Gastrocnemius medialis (tissue), 4 donors: ENCODE measurements at regions not wholly inside any gene's neighbourhood (a gene's known extent, or its start where the extent isn't known, plus 50 kb on each side); places are given as distances from the start of the nearest gene placed in this dataset.

ENCODE experiments used
- ATAC-seq, 2 donors: fragments of 150-250 bp; one replicate each; pipeline ENCODE4 v1.9.1; 2016
- DNase-seq, 2 donors: peaks; one replicate each; pipeline ENCODE4 v3.0.0-alpha.2; 2019
- H3K27ac ChIP-seq, 4 donors: fragments of 200-600 bp; sonication (generic); 1 replicate in 1 of 4; 2 replicates in 3 of 4; pipeline ENCODE4 v1.5.1; 2016 to 2018; ENCODE audit warnings: mild to moderate bottlenecking in 2 of 4, moderate library complexity in 1 of 4
- H3K27me3 ChIP-seq, 3 donors: fragments of 200-600 bp; sonication (generic) in 2 of 3; 1 replicate in 1 of 3; 2 replicates in 2 of 3; pipeline versions ENCODE4 v1.5.1 to v1.6.0; 2016 to 2019; ENCODE audit warnings: mild to moderate bottlenecking in 1 of 3, moderate library complexity in 1 of 3
- H3K36me3 ChIP-seq, 2 donors: fragments of 200-600 bp; sonication (generic) in 1 of 2; one replicate each; pipeline ENCODE4 v1.5.1; 2017 to 2018
- H3K4me1 ChIP-seq, 2 donors: fragments of 200-600 bp; sonication (generic) in 1 of 2; one replicate each; pipeline ENCODE4 v1.5.1; 2016 to 2017; ENCODE audit warnings: mild to moderate bottlenecking in 2 of 2
- H3K4me3 ChIP-seq, 4 donors: fragments of 200-600 bp; sonication (generic) in 3 of 4; 1 replicate in 1 of 4; 2 replicates in 3 of 4; pipeline ENCODE4 v1.5.1; 2016 to 2019; ENCODE audit warnings: mild to moderate bottlenecking in 2 of 4
- H3K9me3 ChIP-seq, 3 donors: fragments of 200-600 bp; sonication (generic) in 2 of 3; 1 replicate in 1 of 3; 2 replicates in 2 of 3; pipeline ENCODE4 v1.5.1; 2016 to 2019
- CTCF ChIP-seq, 5 experiments: fragments of 450-650 bp in 3 of 5; fragments of 200-600 bp in 2 of 5; sonication (generic) in 2 of 5; IDR thresholded peaks in 4 of 5; conservative IDR thresholded peaks in 1 of 5; 1 replicate in 4 of 5; 2 replicates in 1 of 5; pipeline ENCODE4 v1.5.1; 2016 to 2019; ENCODE audit warnings: antibody characterized with exemption in 5 of 5, mild to moderate bottlenecking in 3 of 5, moderate library complexity in 3 of 5
- POLR2A ChIP-seq, 2 donors: fragments of 450-650 bp; IDR thresholded peaks; one replicate each; pipeline ENCODE4 v1.6.1; 2017; ENCODE audit warnings: antibody characterized with exemption in 2 of 2, mild to moderate bottlenecking in 2 of 2, moderate library complexity in 2 of 2
- in situ Hi-C, 4 donors: fragments of 200-750 bp; cut with MboI; loops; one replicate each; pipeline versions ENCODE4 v1.15.0 to v1.8.0; 2017; ENCODE audit warnings: low sequenced_read_pairs in 4 of 4
- intact Hi-C: fragments of 100-400 bp; cut with DNase I; formaldehyde crosslinking; loops from one replicate; pipeline ENCODE4 v1.15.1; 2023; ENCODE audit warnings: low total_unique reads

DNA sequence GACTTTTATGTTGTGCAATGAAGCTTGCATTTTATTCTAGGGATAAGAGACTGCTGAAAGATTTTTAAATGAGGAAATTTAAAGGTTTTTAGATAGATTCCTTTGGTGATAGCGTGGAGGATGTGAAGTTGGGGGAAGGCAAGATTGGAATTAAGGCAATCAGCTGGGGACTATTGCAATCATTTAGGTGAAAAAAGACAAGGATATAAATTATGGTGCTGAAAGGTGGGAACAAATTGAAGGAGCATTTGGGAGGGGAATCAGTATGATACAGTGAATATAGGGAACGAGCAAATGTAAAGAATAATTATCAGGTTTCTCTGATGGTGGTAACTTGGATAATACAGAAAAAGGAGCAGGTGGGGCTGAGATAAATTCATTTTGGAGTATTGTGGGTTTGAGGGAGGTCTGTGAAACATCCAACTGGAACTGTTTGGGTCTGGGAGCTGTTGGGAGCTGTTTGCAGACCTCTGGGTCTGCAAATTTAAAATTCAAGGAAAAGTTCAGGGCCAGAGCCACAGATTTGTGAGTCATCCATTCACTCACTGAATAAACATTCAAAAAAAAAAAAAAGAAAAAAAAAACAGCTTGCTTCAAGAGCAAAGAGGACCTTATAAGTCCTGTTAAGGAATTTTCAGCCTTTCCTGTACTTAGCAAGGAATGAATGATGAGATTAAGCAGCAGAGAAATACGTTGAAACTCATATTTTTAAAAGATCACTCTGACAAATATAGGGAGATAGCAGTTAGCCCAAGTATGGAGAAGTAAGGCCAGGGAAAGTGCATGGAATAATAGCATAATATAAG is 257.5 kb upstream of the FN1 start:
- no peaks in the 10 kb centered on the region for H3K4me1 ChIP-seq
- no peaks in the 10 kb centered on the region for H3K27me3 ChIP-seq
- H3K36me3 ChIP-seq: no peaks in the 10 kb centered on the region
- H3K27ac ChIP-seq: no peak overlapping the region
- TF ChIP-seq POLR2A (IDR thresholded peaks at IDR 0.05): no peak
- no peak for TF ChIP-seq CTCF (IDR thresholded peaks at IDR 0.05 in 4 of 5, conservative IDR thresholded peaks at IDR 0.05 in 1 of 5)
- no peaks in the 10 kb centered on the region for H3K9me3 ChIP-seq
- intact Hi-C loops: no loop called here
- DNase-seq: no peak
- no peak for ATAC-seq
- in situ Hi-C loops: no loop called here
- no peak overlapping the region for H3K4me3 ChIP-seq

GRCh38 chr2:215692387-215693079 is 256.7 kb upstream of the FN1 start:
- no peak overlapping the region for H3K4me3 ChIP-seq
- H3K9me3 ChIP-seq: no peaks in the 10 kb centered on the region
- H3K36me3 ChIP-seq: no peaks in the 10 kb centered on the region
- intact Hi-C loops: no loop called here
- DNase-seq (no peak), ATAC-seq (no peak)
- no peak overlapping the region for H3K27ac ChIP-seq
- no peak for TF ChIP-seq POLR2A (IDR thresholded peaks at IDR 0.05)
- H3K27me3 ChIP-seq: no peaks in the 10 kb centered on the region
- in situ Hi-C loops: no loop called here
- H3K4me1 ChIP-seq: no peaks in the 10 kb centered on the region

DNA sequence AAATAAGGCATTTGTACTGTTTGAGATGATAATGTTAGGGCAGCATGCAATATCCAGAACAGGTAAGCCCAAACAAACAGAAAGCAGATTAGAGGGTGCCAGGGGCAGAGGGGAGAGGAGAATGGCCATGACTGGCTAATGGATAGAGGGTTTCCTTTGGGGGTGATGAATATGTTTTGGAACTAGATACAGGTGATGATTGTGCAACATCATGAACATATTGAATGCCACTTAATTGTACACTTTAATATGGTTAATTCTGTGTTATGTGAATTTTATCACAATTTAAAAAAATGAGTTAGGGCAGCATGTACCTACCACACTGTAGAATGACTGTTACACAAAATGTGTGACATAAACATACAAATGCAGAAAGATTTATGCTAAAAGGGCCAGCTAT is 255.5 kb upstream of the FN1 start:
- TF ChIP-seq CTCF (IDR thresholded peaks at IDR 0.05 in 4 of 5, conservative IDR thresholded peaks at IDR 0.05 in 1 of 5): no peak
- no peak for TF ChIP-seq POLR2A (IDR thresholded peaks at IDR 0.05)
- H3K4me1 ChIP-seq: no peaks in the 10 kb centered on the region
- H3K4me3 ChIP-seq: no peak overlapping the region
- no peaks in the 10 kb centered on the region for H3K36me3 ChIP-seq
- H3K9me3 ChIP-seq: no peaks in the 10 kb centered on the region
- no peak for DNase-seq
- no peak overlapping the region for H3K27ac ChIP-seq
- ATAC-seq: no peak
- in situ Hi-C loops: no loop called here
- H3K27me3 ChIP-seq: no peaks in the 10 kb centered on the region
- intact Hi-C loops: no loop called here

- in situ Hi-C loops: no loop called here
- TF ChIP-seq POLR2A (IDR thresholded peaks at IDR 0.05): no peak
- TF ChIP-seq CTCF (IDR thresholded peaks at IDR 0.05 in 4 of 5, conservative IDR thresholded peaks at IDR 0.05 in 1 of 5): no peak
- ATAC-seq (no peak), DNase-seq (no peak)
- no peaks in the 10 kb centered on the region for H3K4me1 ChIP-seq
- no peaks in the 10 kb centered on the region for H3K27me3 ChIP-seq
- H3K9me3 ChIP-seq: no peaks in the 10 kb centered on the region
- no peak overlapping the region for H3K27ac ChIP-seq
- no peaks in the 10 kb centered on the region for H3K36me3 ChIP-seq
- H3K4me3 ChIP-seq: no peak overlapping the region
- intact Hi-C loops: no loop called here
Observed at GRCh38 chr2:215687149-215688031, 251.5 kb upstream of the FN1 start.
